PC-9 (cell line): ENCODE measurements at regions not wholly inside any gene's neighbourhood (a gene's known extent, or its start where the extent isn't known, plus 50 kb on each side); places are given as distances from the start of the nearest gene placed in this dataset.

Experiments used
- BruUV-seq: library from RNA; stranded (reverse); fragments of 400-500 nt; replicated peaks from 2 replicates; lab custom pipeline; 2021; lab: Mats Ljungman, UMichigan
- CTCF ChIA-PET: fragments of 300-600 bp; sonication (Branson Sonifier 250); formaldehyde crosslinking; loops from one replicate; lab custom pipeline; 2022; ENCODE audit warnings: antibody characterized with exemption; lab: Charles Lee
- POLR2A ChIA-PET: fragments of 300-600 bp; sonication (Branson Sonifier 250); formaldehyde crosslinking; loops from one replicate; lab custom pipeline; 2022; ENCODE audit warnings: antibody characterized with exemption; ENCODE audit not compliant: unreplicated experiment; lab: Charles Lee
- DNase-seq, 2 experiments: peaks; one replicate each; pipeline versions ENCODE4 v3.0.0 to v3.0.0-alpha.2; 2015 to 2022; ENCODE audit warnings: mixed read lengths in 1 of 2
- H2AFZ ChIP-seq: fragments of 200-600 bp; sonication (generic); 2 replicates; pipeline ENCODE4 v1.8.1; 2017; ENCODE audit warnings: antibody characterized with exemption
- H3F3A ChIP-seq: fragments of 200-600 bp; sonication (generic); 2 replicates; pipeline ENCODE4 v1.8.1; 2017; ENCODE audit warnings: antibody characterized with exemption, mild to moderate bottlenecking, low read depth; ENCODE audit not compliant: insufficient read depth
- H3K27ac ChIP-seq: fragments of 200-600 bp; sonication (generic); 2 replicates; pipeline ENCODE4 v1.6.1; 2016; ENCODE audit warnings: mixed run types
- H3K27me3 ChIP-seq: fragments of 200-600 bp; sonication (generic); 2 replicates; pipeline ENCODE4 v1.6.1; 2016; ENCODE audit warnings: low read depth, mixed run types; ENCODE audit not compliant: insufficient read depth
- H3K36me3 ChIP-seq: fragments of 200-600 bp; sonication (generic); 2 replicates; pipeline ENCODE4 v1.6.1; 2016; ENCODE audit warnings: low read depth, mixed run types
- H3K4me1 ChIP-seq: fragments of 200-600 bp; sonication (generic); replicated peaks from 2 replicates; pipeline ENCODE4 v1.6.1; 2016; ENCODE audit warnings: mixed run types; ENCODE audit not compliant: insufficient read depth
- H3K4me2 ChIP-seq: fragments of 200-600 bp; sonication (generic); 2 replicates; pipeline ENCODE4 v1.6.1; 2017; ENCODE audit warnings: mixed run types
- H3K4me3 ChIP-seq: fragments of 200-600 bp; sonication (generic); 2 replicates; pipeline ENCODE4 v1.6.1; 2016; ENCODE audit warnings: mixed run types
- H3K79me2 ChIP-seq: fragments of 200-600 bp; sonication (generic); 2 replicates; pipeline ENCODE4 v1.6.1; 2017; ENCODE audit warnings: low read depth, mixed run types
- H3K9me2 ChIP-seq: fragments of 200-600 bp; sonication (generic); 2 replicates; pipeline ENCODE4 v1.8.1; 2017; ENCODE audit warnings: mild to moderate bottlenecking; ENCODE audit not compliant: insufficient read depth
- H3K9me3 ChIP-seq: fragments of 200-600 bp; sonication (generic); 2 replicates; pipeline ENCODE4 v1.8.1; 2016; ENCODE audit warnings: low read depth; ENCODE audit not compliant: insufficient read depth
- H4K20me1 ChIP-seq: fragments of 200-600 bp; sonication (generic); 2 replicates; pipeline ENCODE4 v1.8.1; 2017; ENCODE audit not compliant: insufficient read depth
- EZH2 ChIP-seq: fragments of 200-600 bp; sonication (generic); IDR thresholded peaks from 2 replicates; pipeline ENCODE4 v1.8.0; 2017; ENCODE audit warnings: antibody characterized with exemption, low read depth
- intact Hi-C: fragments of 100-400 bp; cut with micrococcal nuclease; formaldehyde crosslinking; loops from one replicate; pipeline ENCODE4 v1.10.0; 2022; ENCODE audit not compliant: unreplicated experiment
- TF ChIP-seq, protein P1 (sequence below): fragments of 200-600 bp; sonication (generic); conservative IDR thresholded peaks from 2 replicates; pipeline ENCODE4 v1.6.1; 2017; ENCODE audit warnings: mixed run types, antibody characterized with exemption, mild to moderate bottlenecking, moderate library complexity

DNA sequence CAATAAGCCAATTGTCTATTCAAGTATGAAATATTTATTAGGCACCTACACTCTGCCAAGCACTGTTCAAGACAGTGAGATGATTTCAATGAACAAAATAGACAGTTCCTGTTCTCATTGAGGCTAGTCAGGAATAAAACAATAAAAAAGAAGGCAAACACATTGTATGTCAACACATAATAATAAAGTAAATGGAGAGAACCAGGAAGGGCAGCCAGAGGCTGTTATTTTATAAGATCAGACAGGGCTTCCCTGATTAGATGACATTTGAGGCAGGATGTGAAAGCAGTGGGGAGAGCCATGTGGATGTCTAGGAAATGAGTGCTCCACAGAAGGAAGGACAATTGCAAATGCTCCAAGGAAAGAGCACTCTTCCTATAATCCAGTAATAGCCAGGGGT lies 2371.1 kb downstream of the MAT2B start:
- Histone ChIP-seq H3K27me3 (no peaks in the 10 kb centered on the region), H3F3A (no peaks in the 10 kb centered on the region), H3K79me2 (no peaks in the 10 kb centered on the region), H2AFZ (no peak overlapping the region), H3K4me3 (no peak overlapping the region), H3K4me1 (no peaks in the 10 kb centered on the region), H3K9me3 (no peaks in the 10 kb centered on the region; the same call in 1 of the 2 replicates), H3K36me3 (no peaks in the 10 kb centered on the region), H4K20me1 (no peaks in the 10 kb centered on the region), H3K4me2 (no peak overlapping the region), H3K27ac (no peak overlapping the region), H3K9me2 (no peaks in the 10 kb centered on the region)
- ChIA-PET CTCF (no interaction called here), POLR2A (no interaction called here)
- no peak for DNase-seq
- TF ChIP-seq, protein P1, sequence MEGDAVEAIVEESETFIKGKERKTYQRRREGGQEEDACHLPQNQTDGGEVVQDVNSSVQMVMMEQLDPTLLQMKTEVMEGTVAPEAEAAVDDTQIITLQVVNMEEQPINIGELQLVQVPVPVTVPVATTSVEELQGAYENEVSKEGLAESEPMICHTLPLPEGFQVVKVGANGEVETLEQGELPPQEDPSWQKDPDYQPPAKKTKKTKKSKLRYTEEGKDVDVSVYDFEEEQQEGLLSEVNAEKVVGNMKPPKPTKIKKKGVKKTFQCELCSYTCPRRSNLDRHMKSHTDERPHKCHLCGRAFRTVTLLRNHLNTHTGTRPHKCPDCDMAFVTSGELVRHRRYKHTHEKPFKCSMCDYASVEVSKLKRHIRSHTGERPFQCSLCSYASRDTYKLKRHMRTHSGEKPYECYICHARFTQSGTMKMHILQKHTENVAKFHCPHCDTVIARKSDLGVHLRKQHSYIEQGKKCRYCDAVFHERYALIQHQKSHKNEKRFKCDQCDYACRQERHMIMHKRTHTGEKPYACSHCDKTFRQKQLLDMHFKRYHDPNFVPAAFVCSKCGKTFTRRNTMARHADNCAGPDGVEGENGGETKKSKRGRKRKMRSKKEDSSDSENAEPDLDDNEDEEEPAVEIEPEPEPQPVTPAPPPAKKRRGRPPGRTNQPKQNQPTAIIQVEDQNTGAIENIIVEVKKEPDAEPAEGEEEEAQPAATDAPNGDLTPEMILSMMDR, result no peak
- TF ChIP-seq EZH2, result no peak
- intact Hi-C loops, result no loop called here
- BruUV-seq, result no TSS peak

DNA sequence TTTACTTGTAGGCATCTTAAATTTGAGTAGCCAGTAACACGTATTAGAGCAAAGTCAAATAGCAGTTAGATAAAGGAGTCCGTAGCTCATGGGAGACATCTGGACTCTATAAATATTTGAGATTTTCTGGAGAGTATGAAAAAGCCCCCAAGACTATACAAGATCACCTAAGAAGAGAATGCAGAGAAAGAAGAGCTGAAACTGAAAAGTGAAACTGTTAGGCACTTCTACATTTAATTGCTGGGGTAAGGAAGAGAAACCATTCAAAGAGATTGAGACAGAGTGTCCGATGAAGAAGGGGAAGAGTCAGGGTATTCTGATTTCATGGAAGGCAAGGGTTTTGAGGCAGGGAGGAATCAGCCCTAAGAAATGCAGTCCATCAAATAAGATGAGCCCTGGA lies 2372.1 kb downstream of the MAT2B start:
- ChIA-PET POLR2A (no interaction called here), CTCF (no interaction called here)
- Histone ChIP-seq H3K79me2 (no peaks in the 10 kb centered on the region), H4K20me1 (no peaks in the 10 kb centered on the region), H3K9me2 (no peaks in the 10 kb centered on the region), H3K27ac (no peak overlapping the region), H3K4me2 (no peak overlapping the region), H3K9me3 (no peaks in the 10 kb centered on the region; the same call in 1 of the 2 replicates), H3K36me3 (no peaks in the 10 kb centered on the region), H3K4me1 (no peaks in the 10 kb centered on the region), H2AFZ (no peak overlapping the region), H3K4me3 (no peak overlapping the region), H3F3A (no peaks in the 10 kb centered on the region), H3K27me3 (no peaks in the 10 kb centered on the region)
- intact Hi-C loops, result no loop called here
- DNase-seq, result no peak
- TF ChIP-seq, protein P1, result no peak
- BruUV-seq, result no TSS peak

DNA sequence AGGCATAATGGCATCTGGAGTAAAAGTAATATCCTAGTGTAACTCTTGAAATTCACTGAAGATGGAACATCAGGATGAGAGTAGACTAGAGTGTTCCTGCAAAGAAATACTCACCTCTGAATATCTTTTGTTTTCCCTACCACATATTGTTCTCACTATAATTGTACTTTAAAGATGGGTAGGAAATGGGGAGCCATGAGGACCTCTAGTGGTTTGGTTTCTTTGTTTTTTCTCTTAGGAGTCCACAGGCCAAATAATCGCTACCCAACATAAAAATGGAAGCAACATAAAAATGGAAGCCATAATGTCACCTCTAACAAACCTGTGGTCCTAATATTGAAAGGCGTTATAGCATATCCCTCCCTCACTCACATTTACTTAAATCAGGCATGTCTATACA lies 2375.8 kb downstream of the MAT2B start:
- H3K4me2 ChIP-seq, result no peak overlapping the region
- DNase-seq, result no peak

More for the DNA sequence above, 2375.8 kb downstream of the MAT2B start:
- no peaks in the 10 kb centered on the region for H3K36me3 ChIP-seq
- no TSS peak for BruUV-seq
- no peak overlapping the region for H2AFZ ChIP-seq
- no peaks in the 10 kb centered on the region for H4K20me1 ChIP-seq
- no peaks in the 10 kb centered on the region for H3K4me1 ChIP-seq
- POLR2A ChIA-PET, result no interaction called here
- no peaks in the 10 kb centered on the region for H3F3A ChIP-seq
- no peaks in the 10 kb centered on the region for H3K79me2 ChIP-seq
- intact Hi-C loops, result loop anchor here (5.0 kb wide), 1 partner anchor 249 kb away; no protein-coding TSS in a partner anchor
- H3K4me3 ChIP-seq, result no peak overlapping the region
- no peaks in the 10 kb centered on the region for H3K27me3 ChIP-seq
- no peaks in the 10 kb centered on the region for H3K9me2 ChIP-seq
- H3K9me3 ChIP-seq, result no peaks in the 10 kb centered on the region
- H3K27ac ChIP-seq, result no peak overlapping the region
- TF ChIP-seq, protein P1, result no peak; the same call in 1 of the 2 replicates
- no peak for TF ChIP-seq EZH2
- CTCF ChIA-PET, result no interaction called here
